Calu3 (cell line): ENCODE measurements at regions not wholly inside any gene's neighbourhood (a gene's known extent, or its start where the extent isn't known, plus 50 kb on each side); places are given as distances from the start of the nearest gene placed in this dataset.
"Not testable (repeated sequence)": the region's sequence is repeated elsewhere in the genome, so short reads cannot be mapped to it uniquely, and the experiment has no call there.

ENCODE experiments used
- BruUV-seq: library from RNA; stranded (reverse); fragments of 400-500 nt; replicated peaks from 2 replicates; lab custom pipeline; 2021; lab: Mats Ljungman, UMichigan
- CTCF ChIA-PET: fragments of 300-600 bp; sonication (Branson Sonifier 250); formaldehyde crosslinking; loops from one replicate; lab custom pipeline; 2022; ENCODE audit warnings: antibody characterized with exemption; lab: Charles Lee
- DNase-seq: peaks from one replicate; pipeline ENCODE4 v3.0.0; 2022
- H3K27ac Mint-ChIP-seq: one replicate; pipeline ENCODE4 v1.8.0; 2022; ENCODE audit warnings: mixed read lengths; ENCODE audit not compliant: unreplicated experiment
- H3K27me3 Mint-ChIP-seq: one replicate; pipeline ENCODE4 v1.8.0; 2022; ENCODE audit warnings: mixed read lengths; ENCODE audit not compliant: unreplicated experiment
- H3K36me3 Mint-ChIP-seq: one replicate; pipeline ENCODE4 v1.8.0; 2022; ENCODE audit warnings: mild to moderate bottlenecking, moderate library complexity, mixed read lengths; ENCODE audit not compliant: insufficient read depth, unreplicated experiment
- H3K4me1 Mint-ChIP-seq: one replicate; pipeline ENCODE4 v1.8.0; 2022; ENCODE audit warnings: mild to moderate bottlenecking, low read depth, mixed read lengths; ENCODE audit not compliant: unreplicated experiment
- H3K4me3 Mint-ChIP-seq: one replicate; pipeline ENCODE4 v1.8.0; 2022; ENCODE audit warnings: mild to moderate bottlenecking, low read depth, moderate library complexity, mixed read lengths; ENCODE audit not compliant: unreplicated experiment
- H3K9me3 Mint-ChIP-seq: one replicate; pipeline ENCODE4 v1.8.0; 2022; ENCODE audit warnings: low read depth, mixed read lengths; ENCODE audit not compliant: unreplicated experiment
- intact Hi-C: fragments of 100-400 bp; cut with micrococcal nuclease; formaldehyde crosslinking; loops from one replicate; pipeline ENCODE4 v1.10.0; 2022; ENCODE audit not compliant: unreplicated experiment
- TF ChIP-seq, protein P1 (sequence below): fragments of 200-600 bp; IDR thresholded peaks from one replicate; pipeline ENCODE4 v1.8.0; 2022; ENCODE audit warnings: antibody characterized with exemption; ENCODE audit not compliant: unreplicated experiment

GRCh38 chr1:68848017-68848416 lies 351.1 kb upstream of the DEPDC1 start:
- no peak for DNase-seq
- H3K9me3 Mint-ChIP-seq, result peaks cover 2% of the 10 kb centered on the region
- no peak overlapping the region for H3K27ac Mint-ChIP-seq
- no peak overlapping the region for H3K4me3 Mint-ChIP-seq
- H3K36me3 Mint-ChIP-seq, result no peaks in the 10 kb centered on the region
- CTCF ChIA-PET, result no interaction called here
- no TSS peak for BruUV-seq
- TF ChIP-seq, protein P1, sequence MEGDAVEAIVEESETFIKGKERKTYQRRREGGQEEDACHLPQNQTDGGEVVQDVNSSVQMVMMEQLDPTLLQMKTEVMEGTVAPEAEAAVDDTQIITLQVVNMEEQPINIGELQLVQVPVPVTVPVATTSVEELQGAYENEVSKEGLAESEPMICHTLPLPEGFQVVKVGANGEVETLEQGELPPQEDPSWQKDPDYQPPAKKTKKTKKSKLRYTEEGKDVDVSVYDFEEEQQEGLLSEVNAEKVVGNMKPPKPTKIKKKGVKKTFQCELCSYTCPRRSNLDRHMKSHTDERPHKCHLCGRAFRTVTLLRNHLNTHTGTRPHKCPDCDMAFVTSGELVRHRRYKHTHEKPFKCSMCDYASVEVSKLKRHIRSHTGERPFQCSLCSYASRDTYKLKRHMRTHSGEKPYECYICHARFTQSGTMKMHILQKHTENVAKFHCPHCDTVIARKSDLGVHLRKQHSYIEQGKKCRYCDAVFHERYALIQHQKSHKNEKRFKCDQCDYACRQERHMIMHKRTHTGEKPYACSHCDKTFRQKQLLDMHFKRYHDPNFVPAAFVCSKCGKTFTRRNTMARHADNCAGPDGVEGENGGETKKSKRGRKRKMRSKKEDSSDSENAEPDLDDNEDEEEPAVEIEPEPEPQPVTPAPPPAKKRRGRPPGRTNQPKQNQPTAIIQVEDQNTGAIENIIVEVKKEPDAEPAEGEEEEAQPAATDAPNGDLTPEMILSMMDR, result no peak
- intact Hi-C loops, result no loop called here
- H3K4me1 Mint-ChIP-seq, result no peaks in the 10 kb centered on the region
- no peaks in the 10 kb centered on the region for H3K27me3 Mint-ChIP-seq

DNA sequence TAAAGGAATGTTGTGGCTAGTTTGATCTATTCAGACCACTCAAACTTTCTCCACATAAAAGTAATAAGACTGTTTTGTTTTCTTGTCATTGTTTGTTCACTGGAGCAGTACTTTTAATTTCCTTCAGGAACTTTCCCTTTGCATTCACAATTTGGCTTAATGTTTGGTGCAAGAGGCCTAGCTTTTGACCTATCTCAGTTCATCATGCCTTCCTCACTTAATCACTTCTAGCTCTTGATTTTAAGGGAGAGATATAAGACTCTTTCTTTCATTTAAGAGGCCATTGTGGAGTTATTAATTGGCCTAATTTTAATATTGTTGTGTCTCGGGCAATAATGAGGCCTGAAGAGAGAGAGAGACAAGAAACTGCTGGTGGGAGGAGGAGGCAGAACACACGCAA lies 371.7 kb upstream of the DEPDC1 start:
- no peaks in the 10 kb centered on the region for H3K36me3 Mint-ChIP-seq
- intact Hi-C loops, result no loop called here
- DNase-seq, result no peak

DNA sequence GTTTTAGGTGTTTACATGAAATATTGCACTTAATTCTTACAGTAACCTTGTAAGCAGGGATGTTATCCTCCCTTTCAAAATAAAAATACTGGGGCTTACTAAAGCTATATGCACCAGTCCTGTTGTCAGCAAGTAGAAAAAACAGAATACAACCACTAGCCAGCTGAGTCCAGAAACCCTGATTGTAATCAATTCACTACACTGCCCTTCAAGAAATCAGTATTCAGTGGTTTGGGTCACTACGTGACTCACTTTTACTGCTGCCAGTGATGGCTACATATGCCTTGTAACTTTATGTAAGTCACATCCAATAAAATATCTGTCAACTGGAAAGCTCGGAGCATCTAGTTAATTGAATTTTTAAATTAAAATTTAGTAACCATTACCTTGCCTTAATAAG lies 376.3 kb upstream of the DEPDC1 start:
- intact Hi-C loops, result no loop called here
- Mint-ChIP-seq H3K27ac (no peak overlapping the region), H3K4me3 (no peak overlapping the region), H3K36me3 (no peaks in the 10 kb centered on the region), H3K4me1 (no peaks in the 10 kb centered on the region), H3K9me3 (no peaks in the 10 kb centered on the region), H3K27me3 (no peaks in the 10 kb centered on the region)
- TF ChIP-seq, protein P1, result no peak
- no TSS peak for BruUV-seq
- DNase-seq, result no peak
- CTCF ChIA-PET, result no interaction called here

More for the DNA sequence above, 371.7 kb upstream of the DEPDC1 start:
- CTCF ChIA-PET, result no interaction called here
- H3K27me3 Mint-ChIP-seq, result no peaks in the 10 kb centered on the region
- H3K4me3 Mint-ChIP-seq, result no peak overlapping the region
- H3K4me1 Mint-ChIP-seq, result no peaks in the 10 kb centered on the region
- no peak overlapping the region for H3K27ac Mint-ChIP-seq
- TF ChIP-seq, protein P1, result no peak
- H3K9me3 Mint-ChIP-seq, result peaks cover 6% of the 10 kb centered on the region
- BruUV-seq, result no TSS peak

GRCh38 chr1:68881330-68882194 lies 384.7 kb upstream of the DEPDC1 start:
- H3K9me3 Mint-ChIP-seq, H3K4me3 Mint-ChIP-seq, DNase-seq, intact Hi-C loops, H3K27me3 Mint-ChIP-seq, H3K27ac Mint-ChIP-seq, CTCF ChIA-PET, BruUV-seq, H3K36me3 Mint-ChIP-seq, H3K4me1 Mint-ChIP-seq: not testable (repeated sequence)

GRCh38 chr1:68889471-68889870 lies 392.6 kb upstream of the DEPDC1 start:
- H3K4me3 Mint-ChIP-seq, result no peak overlapping the region
- BruUV-seq, result no TSS peak

More at GRCh38 chr1:68889471-68889870, 392.6 kb upstream of the DEPDC1 start:
- Mint-ChIP-seq H3K9me3 (peaks cover 3% of the 10 kb centered on the region), H3K4me1 (no peaks in the 10 kb centered on the region), H3K27ac (no peak overlapping the region), H3K27me3 (no peaks in the 10 kb centered on the region), H3K36me3 (no peaks in the 10 kb centered on the region)
- CTCF ChIA-PET, result no interaction called here
- intact Hi-C loops, result no loop called here
- TF ChIP-seq, protein P1, result no peak
- DNase-seq, result no peak
